B cell (primary cell): ENCODE measurements at regions not wholly inside any gene's neighbourhood (a gene's known extent, or its start where the extent isn't known, plus 50 kb on each side); places are given as distances from the start of the nearest gene placed in this dataset.

Experiments used
- ATAC-seq: fragments of 200-7000 bp; cut with Tn5 transposase; one replicate; pipeline ENCODE4 v1.10.0; 2021; ENCODE audit warnings: low read depth, mild to moderate bottlenecking, moderate number of reproducible peaks, moderate library complexity
- CTCF ChIA-PET: fragments of 350-600 bp; sonication (Branson Sonifier 250); formaldehyde crosslinking; loops from one replicate; lab custom pipeline; 2021; ENCODE audit warnings: antibody characterized with exemption, inconsistent platforms; lab: Charles Lee
- POLR2A ChIA-PET: fragments of 350-600 bp; sonication (Branson Sonifier 250); formaldehyde crosslinking; loops from one replicate; lab custom pipeline; 2021; ENCODE audit warnings: antibody characterized with exemption; lab: Charles Lee
- DNase-seq: peaks from one replicate; pipeline ENCODE4 v3.0.0; 2013
- H2AFZ ChIP-seq: 2 replicates; pipeline ENCODE4 v1.6.1; 2012; ENCODE audit warnings: mild to moderate bottlenecking, low read depth, low read length; ENCODE audit not compliant: insufficient read depth, poor library complexity, severe bottlenecking
- H3K27ac ChIP-seq, 2 donors: 1 replicate in 1 of 2; 2 replicates in 1 of 2; pipeline ENCODE4 v1.5.1; 2012 to 2013; ENCODE audit warnings: low read length in 2 of 2, mild to moderate bottlenecking in 2 of 2, moderate library complexity in 1 of 2
- H3K27me3 ChIP-seq, 4 experiments: fragments of 200-600 bp in 1 of 4; sonication (generic) in 1 of 4; replicated peaks in 1 of 4; 1 replicate in 2 of 4; 2 replicates in 2 of 4; pipeline versions ENCODE4 v1.6.1 to v1.7.0; 2013 to 2016; ENCODE audit warnings: low read length in 3 of 4, mild to moderate bottlenecking in 2 of 4, mixed read lengths in 1 of 4, moderate library complexity in 1 of 4; ENCODE audit not compliant: insufficient read depth in 4 of 4, control insufficient read depth in 3 of 4; ENCODE audit errors: control extremely low read depth in 1 of 4
- H3K36me3 ChIP-seq, 2 experiments: replicated peaks in 1 of 2; 1 replicate in 1 of 2; 2 replicates in 1 of 2; pipeline versions ENCODE4 v1.6.1 to v1.7.1; 2013; ENCODE audit warnings: low read length in 1 of 2; ENCODE audit not compliant: insufficient read depth in 2 of 2, control insufficient read depth in 1 of 2; ENCODE audit errors: control extremely low read depth in 1 of 2, extremely low read depth in 1 of 2
- H3K4me1 ChIP-seq, 2 donors: fragments of 200-600 bp in 1 of 2; sonication (generic) in 1 of 2; 1 replicate in 1 of 2; 2 replicates in 1 of 2; pipeline versions ENCODE4 v1.5.1 to v1.6.1; 2013 to 2017; ENCODE audit warnings: low read length in 2 of 2; ENCODE audit not compliant: control insufficient read depth in 2 of 2, insufficient read depth in 2 of 2
- H3K4me2 ChIP-seq: replicated peaks from 2 replicates; pipeline ENCODE3; 2012; ENCODE audit warnings: mild to moderate bottlenecking, low read depth, low read length; ENCODE audit not compliant: poor library complexity, severe bottlenecking
- H3K4me3 ChIP-seq, 5 experiments: fragments of 200-600 bp in 1 of 5; sonication (generic) in 1 of 5; 1 replicate in 3 of 5; 2 replicates in 2 of 5; pipeline versions ENCODE4 v1.5.1 to v1.7.0; 2011 to 2016; ENCODE audit warnings: low read length in 4 of 5, mild to moderate bottlenecking in 4 of 5, low read depth in 2 of 5, control low read depth in 1 of 5, moderate library complexity in 1 of 5; ENCODE audit not compliant: insufficient read depth in 1 of 5; ENCODE audit errors: control extremely low read depth in 1 of 5, extremely low read depth in 1 of 5
- H3K79me2 ChIP-seq: fragments of 200-600 bp; sonication (generic); one replicate; pipeline ENCODE4 v1.6.0; 2016; ENCODE audit warnings: low read length; ENCODE audit not compliant: control insufficient read depth, insufficient read depth
- H3K9ac ChIP-seq: fragments of 200-600 bp; sonication (generic); 2 replicates; pipeline ENCODE4 v1.6.1; 2017; ENCODE audit warnings: mild to moderate bottlenecking, low read length, moderate library complexity
- H3K9me3 ChIP-seq, 3 donors: one replicate each; pipeline versions ENCODE4 v1.6.1 to v1.7.1; 2013; ENCODE audit warnings: low read length in 2 of 3; ENCODE audit not compliant: control insufficient read depth in 2 of 3, insufficient read depth in 1 of 3; ENCODE audit errors: control extremely low read depth in 1 of 3
- H4K20me1 ChIP-seq: 2 replicates; pipeline ENCODE4 v1.6.0; 2012; ENCODE audit warnings: mild to moderate bottlenecking, low read length; ENCODE audit not compliant: insufficient read depth, control insufficient read depth, poor library complexity, severe bottlenecking
- H3K27ac Mint-ChIP-seq: one replicate; pipeline ENCODE4 v1.8.0; 2021; ENCODE audit warnings: mixed read lengths
- H3K27me3 Mint-ChIP-seq: one replicate; pipeline ENCODE4 v1.8.0; 2021; ENCODE audit warnings: mixed read lengths
- H3K4me1 Mint-ChIP-seq: one replicate; pipeline ENCODE4 v1.8.0; 2021; ENCODE audit warnings: mixed read lengths
- H3K4me3 Mint-ChIP-seq: one replicate; pipeline ENCODE4 v1.8.0; 2021; ENCODE audit warnings: mixed read lengths
- H3K9me3 Mint-ChIP-seq: one replicate; pipeline ENCODE4 v1.8.0; 2022; ENCODE audit warnings: mixed read lengths; ENCODE audit not compliant: insufficient read depth
- EZH2 ChIP-seq: IDR thresholded peaks from 2 replicates; pipeline ENCODE4 v1.6.1; 2012; ENCODE audit warnings: borderline replicate concordance, low read depth, mild to moderate bottlenecking, moderate library complexity, low read length; ENCODE audit not compliant: insufficient read depth, poor library complexity, severe bottlenecking
- WGBS: methylation state at CpG from one replicate; pipeline ENCODE4 v1.1.5; 2013; ENCODE audit warnings: missing lambda C conversion rate; ENCODE audit not compliant: insufficient coverage; 5-methylcytosine and 5-hydroxymethylcytosine counted together
- intact Hi-C: fragments of 100-400 bp; cut with micrococcal nuclease; formaldehyde crosslinking; loops from one replicate; pipeline ENCODE4 v1.10.0; 2022
- TF ChIP-seq, protein P1 (sequence below): fragments of 200-600 bp; IDR thresholded peaks from one replicate; pipeline ENCODE4 v1.8.0; 2022; ENCODE audit warnings: antibody characterized with exemption, mild to moderate bottlenecking

DNA sequence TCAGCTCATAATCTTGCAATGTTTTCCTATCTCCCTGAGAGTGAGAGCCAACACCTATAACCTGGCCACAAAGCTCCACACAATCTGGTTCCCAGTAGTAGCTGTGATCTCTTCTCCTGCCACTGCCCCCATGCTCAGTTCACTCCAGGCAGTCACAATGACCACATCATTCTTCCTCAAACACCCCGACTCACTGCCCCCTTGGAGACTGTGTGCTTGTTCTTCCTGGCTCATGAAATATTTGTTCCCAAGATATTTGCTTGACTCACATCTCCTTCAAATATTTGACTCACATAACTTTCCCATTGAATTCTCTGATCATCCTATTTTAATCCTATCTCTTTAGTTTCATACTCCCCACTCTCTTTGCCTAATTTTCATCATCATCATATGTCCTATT is 173.7 kb downstream of the AREG start:
- Mint-ChIP-seq H3K4me1 (no peaks in the 10 kb centered on the region), H3K27me3 (peaks cover 10% of the 10 kb centered on the region), H3K4me3 (no peak overlapping the region), H3K27ac (no peak overlapping the region), H3K9me3 (no peaks in the 10 kb centered on the region)
- no peak overlapping the region for H3K4me2 ChIP-seq
- ATAC-seq = no peak
- no peaks in the 10 kb centered on the region for H3K4me1 ChIP-seq
- no peak overlapping the region for H3K4me3 ChIP-seq
- ChIA-PET POLR2A (no interaction called here), CTCF (no interaction called here)
- H4K20me1 ChIP-seq = no peaks in the 10 kb centered on the region
- H3K36me3 ChIP-seq = no peaks in the 10 kb centered on the region
- no peak overlapping the region for H3K9ac ChIP-seq
- H3K27me3 ChIP-seq = no peaks in the 10 kb centered on the region
- H3K79me2 ChIP-seq = no peaks in the 10 kb centered on the region
- no peak overlapping the region for H2AFZ ChIP-seq
- no peak overlapping the region for H3K27ac ChIP-seq
- WGBS = 88% methylated on average over 1 of the region's 1 CpG
- intact Hi-C loops = no loop called here
- no peaks in the 10 kb centered on the region for H3K9me3 ChIP-seq
- TF ChIP-seq, protein P1, sequence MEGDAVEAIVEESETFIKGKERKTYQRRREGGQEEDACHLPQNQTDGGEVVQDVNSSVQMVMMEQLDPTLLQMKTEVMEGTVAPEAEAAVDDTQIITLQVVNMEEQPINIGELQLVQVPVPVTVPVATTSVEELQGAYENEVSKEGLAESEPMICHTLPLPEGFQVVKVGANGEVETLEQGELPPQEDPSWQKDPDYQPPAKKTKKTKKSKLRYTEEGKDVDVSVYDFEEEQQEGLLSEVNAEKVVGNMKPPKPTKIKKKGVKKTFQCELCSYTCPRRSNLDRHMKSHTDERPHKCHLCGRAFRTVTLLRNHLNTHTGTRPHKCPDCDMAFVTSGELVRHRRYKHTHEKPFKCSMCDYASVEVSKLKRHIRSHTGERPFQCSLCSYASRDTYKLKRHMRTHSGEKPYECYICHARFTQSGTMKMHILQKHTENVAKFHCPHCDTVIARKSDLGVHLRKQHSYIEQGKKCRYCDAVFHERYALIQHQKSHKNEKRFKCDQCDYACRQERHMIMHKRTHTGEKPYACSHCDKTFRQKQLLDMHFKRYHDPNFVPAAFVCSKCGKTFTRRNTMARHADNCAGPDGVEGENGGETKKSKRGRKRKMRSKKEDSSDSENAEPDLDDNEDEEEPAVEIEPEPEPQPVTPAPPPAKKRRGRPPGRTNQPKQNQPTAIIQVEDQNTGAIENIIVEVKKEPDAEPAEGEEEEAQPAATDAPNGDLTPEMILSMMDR = no peak
- no peak for TF ChIP-seq EZH2
- DNase-seq = no peak

DNA sequence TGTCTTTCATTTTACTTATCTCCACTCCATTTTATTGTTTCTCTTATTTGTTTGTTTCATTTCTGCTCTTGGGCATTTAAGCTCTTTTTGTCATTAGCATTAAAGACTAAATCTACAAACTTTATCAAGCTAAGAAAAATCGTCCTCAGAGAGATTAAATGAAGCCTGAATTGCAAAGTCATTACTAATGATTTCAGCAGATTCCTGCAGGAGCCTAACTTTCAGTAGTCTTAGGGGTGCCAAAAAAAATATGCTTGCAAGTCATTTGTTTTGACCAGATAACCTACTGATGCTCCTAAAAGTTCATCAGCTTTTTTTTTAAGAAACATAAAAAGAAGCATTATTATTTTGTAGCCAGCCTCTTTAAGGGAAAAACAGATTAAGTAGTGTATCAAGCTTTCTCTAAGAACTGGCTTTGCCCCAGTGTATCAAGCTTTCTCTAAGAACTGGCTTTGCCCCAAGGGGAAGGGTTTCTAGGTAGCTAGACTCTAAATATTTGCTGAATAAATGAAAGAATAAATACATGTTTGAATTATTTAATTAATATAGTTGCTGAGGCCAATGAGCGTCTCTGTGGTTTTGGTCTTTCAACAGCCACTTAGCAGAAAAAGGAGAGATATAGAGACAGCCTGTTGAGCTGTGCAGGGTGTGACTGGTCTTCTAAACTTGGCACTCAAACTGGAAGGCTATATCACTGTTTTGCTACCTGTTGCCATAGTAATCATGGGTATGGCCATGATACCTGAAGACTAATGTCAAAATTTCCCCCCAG is 174.2 kb downstream of the BTC start:
- Histone ChIP-seq H3K4me2 (no peak overlapping the region), H2AFZ (no peak overlapping the region), H3K36me3 (no peaks in the 10 kb centered on the region), H3K27me3 (no peaks in the 10 kb centered on the region), H3K4me1 (no peaks in the 10 kb centered on the region), H3K79me2 (no peaks in the 10 kb centered on the region), H3K9ac (no peak overlapping the region), H4K20me1 (no peaks in the 10 kb centered on the region), H3K9me3 (no peaks in the 10 kb centered on the region), H3K4me3 (no peak overlapping the region), H3K27ac (no peak overlapping the region)
- POLR2A ChIA-PET = no interaction called here
- Mint-ChIP-seq H3K27ac (no peak overlapping the region), H3K4me3 (no peak overlapping the region), H3K27me3 (peaks cover 10% of the 10 kb centered on the region), H3K9me3 (no peaks in the 10 kb centered on the region), H3K4me1 (no peaks in the 10 kb centered on the region)
- DNase-seq = no peak
- no peak for TF ChIP-seq EZH2
- TF ChIP-seq, protein P1 = no peak
- intact Hi-C loops = no loop called here
- ATAC-seq = no peak
- CTCF ChIA-PET = interaction anchor here (1.3 kb wide), 1 partner anchor 241 kb away, joined by 3 read pairs; no protein-coding TSS in a partner anchor
- WGBS = 100% methylated on average over 1 of the region's 2 CpGs
